ENCODE measurements at regions not wholly inside any gene's neighbourhood (a gene's known extent, or its start where the extent isn't known, plus 50 kb on each side); places are given as distances from the start of the nearest gene placed in this dataset.

DNA sequence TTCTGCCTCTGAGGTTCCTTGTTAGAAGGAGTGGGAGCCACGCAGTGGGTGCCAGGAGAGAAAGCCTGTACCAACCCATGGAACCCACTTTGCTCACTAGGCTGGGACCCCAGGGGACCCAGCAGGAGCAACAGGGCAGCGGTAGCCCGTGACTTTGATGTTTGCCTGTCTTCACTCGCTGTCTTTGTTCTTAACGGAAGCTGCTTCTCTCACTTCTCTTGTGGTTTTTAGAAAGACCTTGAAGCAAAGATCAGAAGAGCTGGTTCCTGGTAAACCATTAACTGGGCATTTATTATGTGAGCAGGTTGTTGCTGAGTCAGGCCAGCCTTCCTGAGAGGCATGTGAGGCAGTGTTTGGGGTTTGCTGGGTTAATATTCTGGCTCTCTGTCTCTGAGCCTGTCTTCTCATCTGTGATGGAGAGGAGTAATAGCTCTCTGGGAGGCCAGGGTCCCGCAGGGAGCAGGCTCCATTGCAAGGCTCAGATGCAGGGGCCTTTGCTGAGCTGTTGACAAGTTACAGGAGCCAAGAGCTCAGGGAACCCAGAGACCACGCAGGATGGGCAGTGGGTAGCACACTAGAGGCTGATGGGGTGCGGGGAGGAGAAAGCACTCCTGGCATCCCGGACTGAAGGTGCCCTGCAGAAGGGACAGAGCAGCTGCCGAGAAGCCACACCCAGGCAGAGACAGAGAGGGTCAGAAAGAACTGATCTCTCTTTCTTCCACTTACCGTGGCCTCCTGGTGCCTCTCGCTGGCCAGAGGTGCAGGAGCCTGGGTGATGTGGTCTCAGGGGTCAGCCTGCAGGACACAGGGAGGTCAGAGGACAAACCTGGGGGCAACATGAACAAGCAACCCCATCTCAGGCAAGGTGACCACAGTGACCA is 367.5 kb upstream of the C1orf174 start:
- H3K4me1 ChIP-seq (replicated peaks in 1 of 2) = peaks cover 0 to 32% of the 10 kb centered on the region in 2 donors
- 0 to 47% (median 28%) methylated on average over 1 to 11 of the region's 12 CpGs; no CpG with 5 or more reads in 1 of the 10 experiments for WGBS, 10 experiments
- H3K4me3 ChIP-seq = no peak overlapping the region
- H3K27ac ChIP-seq = no peak overlapping the region
- in situ Hi-C loops (cut with MboI; ENCODE audit: low pct_unique_long_range_greater_than_20kb in 2 of 9, low sequenced_read_pairs in 9 of 9, unreplicated experiment in 9 of 9) = no loop called here
- no peak for ATAC-seq (replicated peaks in 6 of 8)

DNA sequence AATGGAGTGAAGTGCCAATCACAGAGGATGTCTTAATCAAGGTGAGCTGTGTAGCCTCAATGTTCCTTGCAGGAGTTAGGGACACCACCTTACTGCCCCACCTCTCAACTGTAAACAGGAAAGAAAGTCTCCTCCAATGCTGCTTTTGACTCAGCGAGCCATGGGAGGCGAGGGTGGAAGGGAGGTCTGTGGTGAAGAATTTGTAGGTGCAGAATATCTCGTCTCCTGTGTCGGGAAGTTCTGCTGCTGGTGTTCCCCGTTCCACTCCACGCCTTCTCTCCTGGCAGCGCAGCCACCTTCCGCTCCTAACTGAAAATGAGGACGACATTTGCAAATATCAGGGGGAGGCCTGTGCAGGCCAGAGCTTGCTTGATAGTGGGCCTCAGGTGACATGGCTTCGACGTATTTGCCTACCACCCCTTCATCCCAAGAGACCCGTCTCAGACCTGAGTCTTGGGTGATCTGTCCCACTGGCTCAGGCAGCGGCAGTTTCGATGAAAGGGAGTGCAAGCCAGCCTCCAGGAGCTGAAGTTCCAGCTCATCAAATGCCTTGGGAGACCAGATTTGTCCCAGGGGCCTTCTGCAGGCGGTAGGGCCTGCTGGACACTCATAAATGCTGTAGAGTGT is 368.3 kb upstream of the C1orf174 start:
- peak in 1 of 8 experiments; percentile 26 for ATAC-seq (replicated peaks in 6 of 8)
- WGBS, 10 experiments = 20 to 100% (median 72%) methylated on average over 1 to 14 of the region's 15 CpGs; no CpG with 5 or more reads in 3 of the 10 experiments
- peaks cover 0 to 32% of the 10 kb centered on the region in 2 donors for H3K4me1 ChIP-seq (replicated peaks in 1 of 2)
- H3K27ac ChIP-seq = peak overlapping the region in 1 of 2 donors; percentile 71
- H3K4me3 ChIP-seq = no peak overlapping the region
- in situ Hi-C loops (cut with MboI; ENCODE audit: low pct_unique_long_range_greater_than_20kb in 2 of 9, low sequenced_read_pairs in 9 of 9, unreplicated experiment in 9 of 9) = no loop called here

DNA sequence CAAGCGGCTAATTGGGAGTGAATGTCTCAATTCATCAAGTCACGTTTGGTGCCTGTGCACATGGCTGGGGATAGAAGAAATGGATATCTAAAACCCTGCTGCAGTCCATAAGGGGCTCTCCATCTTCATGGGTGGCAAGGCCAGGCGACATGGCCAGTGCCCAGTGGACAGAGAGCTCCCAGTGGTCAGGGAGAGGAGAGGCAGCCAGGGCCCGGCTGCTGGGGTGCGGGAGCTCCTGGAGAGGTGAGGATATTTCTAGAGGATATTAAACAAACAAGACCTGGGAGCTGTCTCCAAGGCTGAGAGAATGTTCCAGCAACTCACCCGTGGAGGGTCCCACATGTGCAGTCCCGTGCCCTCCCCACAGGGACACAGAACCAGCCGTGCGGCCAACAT is 368.8 kb upstream of the C1orf174 start:
- in situ Hi-C loops (cut with MboI; ENCODE audit: low pct_unique_long_range_greater_than_20kb in 2 of 9, low sequenced_read_pairs in 9 of 9, unreplicated experiment in 9 of 9) = no loop called here
- ATAC-seq (replicated peaks in 6 of 8) = peak in 2 of 8 experiments; percentile 48 to 54
- H3K4me1 ChIP-seq (replicated peaks in 1 of 2) = peaks cover 0 to 32% of the 10 kb centered on the region in 2 donors
- WGBS, 10 experiments = 15 to 75% (median 42%) methylated on average over 2 to 9 of the region's 9 CpGs; no CpG with 5 or more reads in 4 of the 10 experiments
- no peak overlapping the region for H3K4me3 ChIP-seq
- peak overlapping the region in 1 of 2 donors; percentile 71 for H3K27ac ChIP-seq

DNA sequence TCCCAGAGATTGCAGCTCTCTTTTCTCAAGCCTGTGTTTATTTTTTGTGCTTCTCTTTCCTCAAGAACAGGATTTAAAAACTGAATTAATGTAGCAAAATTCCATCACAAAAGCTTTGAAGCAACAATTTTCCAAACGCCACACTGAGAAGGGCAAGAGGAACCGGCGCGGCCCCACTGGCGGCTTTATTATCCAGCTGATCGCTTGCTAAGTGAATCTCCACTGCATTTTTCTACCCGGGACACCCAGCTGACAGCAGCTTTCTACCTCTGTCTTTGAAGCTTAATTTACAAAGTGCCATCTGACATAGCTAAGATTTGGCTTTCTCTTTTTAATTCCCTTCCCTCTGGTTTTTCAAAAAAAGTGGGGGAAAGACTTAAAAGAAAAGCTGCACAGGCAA is 369.3 kb upstream of the C1orf174 start:
- ATAC-seq (replicated peaks in 6 of 8) = peak in 1 of 8 experiments; percentile 29
- in situ Hi-C loops (cut with MboI; ENCODE audit: low pct_unique_long_range_greater_than_20kb in 2 of 9, low sequenced_read_pairs in 9 of 9, unreplicated experiment in 9 of 9) = no loop called here
- WGBS, 10 experiments = 9 to 77% (median 34%) methylated on average over 2 to 7 of the region's 7 CpGs; no CpG with 5 or more reads in 1 of the 10 experiments
- H3K4me3 ChIP-seq = no peak overlapping the region
- H3K27ac ChIP-seq = peak overlapping the region in 1 of 2 donors; percentile 71
- H3K4me1 ChIP-seq (replicated peaks in 1 of 2) = peaks cover 0 to 32% of the 10 kb centered on the region in 2 donors

DNA sequence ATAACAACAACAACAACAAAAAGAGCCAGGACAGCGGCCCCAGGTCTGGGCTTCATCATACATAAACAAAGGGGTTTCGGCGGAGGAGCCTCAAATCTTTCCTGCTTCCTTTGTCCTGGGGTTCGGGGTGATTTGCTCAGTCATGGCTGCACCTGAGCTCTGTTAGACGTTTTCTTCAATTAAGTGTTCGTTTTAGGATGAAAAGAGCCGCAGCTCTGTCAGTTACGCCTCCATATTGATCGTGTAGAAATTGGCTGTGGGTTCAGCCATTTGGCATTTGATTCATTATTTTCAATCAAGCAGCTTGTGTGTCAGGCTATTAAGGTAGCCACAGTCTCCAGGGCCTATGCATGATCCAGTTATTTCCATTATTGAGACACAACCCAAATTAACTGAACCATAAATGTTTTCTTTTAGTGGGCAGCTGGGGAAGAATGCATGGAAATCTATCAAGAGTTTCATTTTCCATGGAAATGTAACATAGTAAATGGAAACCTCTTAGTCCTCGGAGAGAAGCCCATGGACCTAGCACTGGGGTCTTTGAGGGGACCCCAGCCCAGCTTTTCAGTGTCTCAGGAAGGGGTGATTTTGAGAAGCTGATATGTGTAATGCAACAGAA is 370.0 kb upstream of the C1orf174 start:
- 22 to 80% (median 47%) methylated on average over 1 to 10 of the region's 10 CpGs; no CpG with 5 or more reads in 1 of the 10 experiments for WGBS, 10 experiments
- in situ Hi-C loops (cut with MboI; ENCODE audit: low pct_unique_long_range_greater_than_20kb in 2 of 9, low sequenced_read_pairs in 9 of 9, unreplicated experiment in 9 of 9) = no loop called here
- Histone ChIP-seq H3K27ac (peak overlapping the region in 1 of 2 donors; percentile 71), H3K4me1 (replicated peaks in 1 of 2) (peaks cover 0 to 32% of the 10 kb centered on the region in 2 donors), H3K4me3 (no peak overlapping the region)
- peak in 3 of 8 experiments; percentile 27 to 50 (median 49) for ATAC-seq (replicated peaks in 6 of 8)

DNA sequence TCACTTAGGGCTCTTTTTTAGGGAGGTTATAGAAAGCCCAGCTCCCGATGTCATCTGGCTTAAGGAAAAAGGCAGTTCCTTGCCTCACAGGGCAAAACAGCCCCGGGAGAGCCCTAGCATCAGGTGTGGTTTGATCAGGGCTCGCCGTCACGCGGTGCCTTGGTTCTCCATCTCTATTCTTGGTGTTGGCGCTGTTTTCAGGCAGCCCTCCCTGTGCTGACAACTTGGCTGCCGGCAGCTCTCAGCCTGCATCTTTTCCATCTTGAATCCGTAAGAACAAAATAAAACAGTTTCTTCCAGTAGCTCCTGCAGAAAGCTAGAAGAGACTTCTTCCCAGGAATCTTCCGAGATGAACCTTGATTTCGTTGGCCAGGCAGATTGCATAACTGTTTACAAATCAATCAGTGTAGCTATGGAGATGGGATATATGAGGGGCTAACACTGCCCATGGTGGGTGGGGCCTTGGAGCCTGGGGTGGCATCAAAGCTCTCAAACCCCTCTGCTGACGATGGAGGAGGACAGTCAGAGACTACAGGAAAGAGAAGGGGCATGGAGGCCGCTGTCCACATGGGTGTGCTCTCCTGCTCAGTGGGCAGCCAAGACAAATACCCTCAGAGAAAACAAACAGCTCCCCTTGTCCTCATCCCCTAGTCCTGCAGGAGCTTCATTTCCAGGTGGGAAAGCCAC is 370.7 kb upstream of the C1orf174 start:
- no peak for ATAC-seq (replicated peaks in 6 of 8)
- Histone ChIP-seq H3K27ac (peak overlapping the region in 1 of 2 donors; percentile 33), H3K4me1 (replicated peaks in 1 of 2) (peaks cover 0 to 32% of the 10 kb centered on the region in 2 donors), H3K4me3 (no peak overlapping the region)
- in situ Hi-C loops (cut with MboI; ENCODE audit: low pct_unique_long_range_greater_than_20kb in 2 of 9, low sequenced_read_pairs in 9 of 9, unreplicated experiment in 9 of 9) = no loop called here
- WGBS, 10 experiments = 19 to 100% (median 72%) methylated on average over 1 to 13 of the region's 13 CpGs; no CpG with 5 or more reads in 2 of the 10 experiments

DNA sequence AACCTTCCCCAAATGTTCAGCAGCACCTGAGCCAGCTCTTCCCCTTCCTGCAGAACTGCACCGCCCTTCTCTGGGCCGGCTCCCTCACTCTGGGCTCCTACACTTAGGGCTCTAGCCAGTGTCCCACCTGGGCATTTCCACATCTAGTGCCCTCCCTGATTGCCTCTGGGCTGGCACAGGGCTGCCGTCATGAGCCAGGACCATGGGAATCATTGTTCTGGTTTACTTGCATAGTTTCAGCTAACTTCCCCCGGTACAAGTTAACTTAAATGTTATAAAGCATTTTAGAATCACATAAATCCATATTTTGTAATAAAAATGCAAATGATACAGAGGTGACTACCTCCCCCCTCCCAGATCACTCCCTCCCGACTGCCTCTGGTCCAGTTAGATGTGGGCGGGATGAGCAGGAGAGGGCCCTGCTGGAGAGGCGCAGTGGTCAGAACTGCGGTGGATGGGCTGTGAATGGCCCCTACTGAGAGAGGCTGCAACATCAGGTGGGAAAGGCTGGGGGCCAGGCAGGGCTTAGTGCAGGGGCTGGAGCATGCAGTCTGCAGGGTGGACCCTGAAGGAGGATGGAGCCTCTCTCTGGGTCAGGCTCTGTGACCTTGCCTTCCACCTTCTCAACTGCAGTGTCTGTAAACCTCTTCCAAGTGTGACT is 371.4 kb upstream of the C1orf174 start:
- H3K4me3 ChIP-seq = no peak overlapping the region
- in situ Hi-C loops (cut with MboI; ENCODE audit: low pct_unique_long_range_greater_than_20kb in 2 of 9, low sequenced_read_pairs in 9 of 9, unreplicated experiment in 9 of 9) = no loop called here
- no peak for ATAC-seq (replicated peaks in 6 of 8)
- H3K27ac ChIP-seq = no peak overlapping the region
- H3K4me1 ChIP-seq (replicated peaks in 1 of 2) = peaks cover 0 to 32% of the 10 kb centered on the region in 2 donors
- WGBS, 10 experiments = 33 to 100% (median 87%) methylated on average over 1 to 7 of the region's 8 CpGs; no CpG with 5 or more reads in 3 of the 10 experiments

DNA sequence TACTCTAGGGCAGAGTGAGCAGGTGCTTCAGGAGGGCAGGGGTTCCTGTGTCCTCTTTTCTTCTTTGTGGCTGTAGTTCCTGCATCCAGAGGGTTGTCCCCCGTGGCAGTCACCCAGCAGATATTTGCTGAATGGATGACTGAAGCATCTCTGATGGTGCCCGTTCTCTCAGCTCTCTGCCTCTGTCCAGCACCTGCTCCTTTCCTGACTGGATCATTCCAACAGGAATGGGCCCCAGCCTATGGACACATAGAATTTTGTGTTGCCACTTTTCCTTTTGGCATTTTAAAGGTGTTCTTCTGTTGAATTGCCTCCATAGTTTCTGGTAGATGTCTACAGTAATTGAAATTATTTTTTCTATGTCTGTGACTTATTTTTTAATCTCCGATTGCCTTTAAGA is 372.5 kb upstream of the C1orf174 start:
- Histone ChIP-seq H3K4me1 (replicated peaks in 1 of 2) (peaks cover 0 to 32% of the 10 kb centered on the region in 2 donors), H3K4me3 (no peak overlapping the region), H3K27ac (no peak overlapping the region)
- in situ Hi-C loops (cut with MboI; ENCODE audit: low pct_unique_long_range_greater_than_20kb in 2 of 9, low sequenced_read_pairs in 9 of 9, unreplicated experiment in 9 of 9) = no loop called here
- WGBS, 10 experiments = 0 to 100% (median 66%) methylated on average over 1 to 3 of the region's 3 CpGs
- ATAC-seq (replicated peaks in 6 of 8) = no peak

DNA sequence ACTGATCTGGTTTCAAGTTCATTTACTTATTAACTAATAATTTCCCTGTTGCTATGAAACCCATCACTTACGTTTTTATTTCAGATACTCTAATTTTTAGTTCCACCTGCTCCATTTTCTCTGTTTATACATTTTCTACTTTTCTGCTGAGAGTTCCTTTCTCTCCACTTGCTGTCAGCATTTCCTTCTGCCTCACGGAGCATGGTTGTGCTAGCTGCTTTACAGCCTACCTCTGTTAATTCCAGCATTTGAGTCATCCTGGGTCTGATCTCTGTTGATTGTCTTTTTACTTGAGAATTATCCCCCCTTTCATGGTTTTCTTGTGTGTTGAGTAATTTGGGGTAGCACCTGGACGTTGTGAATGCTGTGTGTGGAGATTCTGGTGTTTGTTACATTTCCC is 373.2 kb upstream of the C1orf174 start:
- no peak overlapping the region for H3K4me3 ChIP-seq
- in situ Hi-C loops (cut with MboI; ENCODE audit: low pct_unique_long_range_greater_than_20kb in 2 of 9, low sequenced_read_pairs in 9 of 9, unreplicated experiment in 9 of 9) = no loop called here
- WGBS, 10 experiments = 2 to 56% (median 31%) methylated on average over 3 of the region's 3 CpGs
- H3K4me1 ChIP-seq (replicated peaks in 1 of 2) = peaks cover 0 to 28% of the 10 kb centered on the region in 2 donors
- H3K27ac ChIP-seq = no peak overlapping the region
- no peak for ATAC-seq (replicated peaks in 6 of 8)

DNA sequence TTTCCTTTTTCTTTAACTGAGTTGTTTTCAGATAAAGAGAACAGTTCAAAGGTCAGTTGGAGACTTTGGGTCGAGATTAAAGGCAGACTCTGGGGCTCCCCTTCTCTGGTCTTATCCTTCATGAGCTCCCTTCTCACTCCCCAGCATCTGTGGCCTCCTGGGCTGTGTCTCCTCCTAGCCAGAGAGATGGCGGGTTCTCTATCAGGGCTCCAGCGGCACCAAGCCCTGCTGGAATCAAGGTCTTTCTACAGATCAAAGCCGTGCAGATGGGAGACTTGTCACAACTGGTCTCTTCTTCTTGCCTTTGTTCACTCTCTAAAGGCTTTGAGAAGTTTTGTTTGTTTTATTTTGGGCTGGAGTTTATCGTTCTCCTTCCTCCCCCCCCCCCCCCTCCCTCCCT is 373.7 kb upstream of the C1orf174 start:
- H3K4me1 ChIP-seq (replicated peaks in 1 of 2) = peaks cover 0 to 23% of the 10 kb centered on the region in 2 donors
- in situ Hi-C loops (cut with MboI; ENCODE audit: low pct_unique_long_range_greater_than_20kb in 2 of 9, low sequenced_read_pairs in 9 of 9, unreplicated experiment in 9 of 9) = no loop called here
- WGBS, 10 experiments = 0 to 38% (median 0%) methylated on average over 1 to 4 of the region's 5 CpGs; no CpG with 5 or more reads in 5 of the 10 experiments
- no peak for ATAC-seq (replicated peaks in 6 of 8)
- H3K27ac ChIP-seq = no peak overlapping the region
- no peak overlapping the region for H3K4me3 ChIP-seq

DNA sequence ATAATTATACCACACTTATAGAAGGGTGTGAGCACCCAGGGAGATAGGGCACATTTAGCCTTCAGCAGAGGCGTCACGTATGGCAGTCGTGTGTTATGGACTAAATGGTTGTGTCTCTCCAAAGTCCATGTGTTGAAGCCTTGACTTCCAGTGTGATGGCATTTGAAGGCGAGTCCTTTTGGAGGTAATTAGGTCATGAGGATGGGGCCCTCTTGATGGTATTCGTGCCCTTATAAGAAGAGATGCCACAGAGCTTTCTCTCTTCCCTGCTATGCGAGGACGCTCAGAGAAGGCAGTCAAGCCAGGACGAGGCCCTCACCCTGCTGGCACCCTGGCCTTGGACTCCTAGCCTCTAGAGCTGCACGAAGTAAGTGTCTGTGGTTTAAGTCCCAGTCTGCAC is 375.0 kb upstream of the C1orf174 start:
- 30 to 92% (median 61%) methylated on average over 1 to 9 of the region's 9 CpGs; no CpG with 5 or more reads in 2 of the 10 experiments for WGBS, 10 experiments
- Histone ChIP-seq H3K4me3 (no peak overlapping the region), H3K27ac (no peak overlapping the region), H3K4me1 (replicated peaks in 1 of 2) (peaks cover 0 to 9% of the 10 kb centered on the region in 2 donors)
- in situ Hi-C loops (cut with MboI; ENCODE audit: low pct_unique_long_range_greater_than_20kb in 2 of 9, low sequenced_read_pairs in 9 of 9, unreplicated experiment in 9 of 9) = loop anchor here in 1 of 9 experiments (25.0 kb wide), 1 partner anchor 112 kb away; no protein-coding TSS in a partner anchor
- no peak for ATAC-seq (replicated peaks in 6 of 8)

DNA sequence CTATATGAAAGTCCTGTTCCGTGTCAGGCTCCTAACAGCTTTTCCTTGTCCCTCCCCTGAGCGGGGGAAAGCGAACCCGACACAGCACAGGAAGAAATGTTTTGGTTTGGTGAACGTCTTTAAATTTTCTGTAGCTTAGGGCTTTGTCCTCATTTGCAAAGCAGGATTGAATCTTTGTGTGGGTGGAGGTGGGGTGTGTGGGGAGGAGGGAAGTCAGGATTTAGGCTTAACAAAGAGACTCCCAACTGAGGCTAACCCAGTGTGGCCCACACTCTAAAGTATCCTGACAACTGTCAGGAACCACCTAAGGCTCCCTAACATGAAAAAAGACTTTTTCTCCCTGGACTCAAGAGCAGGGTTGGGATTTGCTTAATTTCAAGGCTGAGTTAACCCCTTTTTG is 376.2 kb upstream of the C1orf174 start:
- Histone ChIP-seq H3K4me1 (replicated peaks in 1 of 2) (no peaks in the 10 kb centered on the region), H3K4me3 (no peak overlapping the region), H3K27ac (no peak overlapping the region)
- 0 to 80% (median 65%) methylated on average over 1 to 5 of the region's 5 CpGs; no CpG with 5 or more reads in 4 of the 10 experiments for WGBS, 10 experiments
- no peak for ATAC-seq (replicated peaks in 6 of 8)
- in situ Hi-C loops (cut with MboI; ENCODE audit: low pct_unique_long_range_greater_than_20kb in 2 of 9, low sequenced_read_pairs in 9 of 9, unreplicated experiment in 9 of 9) = loop anchor here in 1 of 9 experiments (25.0 kb wide), 1 partner anchor 111 kb away; no protein-coding TSS in a partner anchor

Measured in motor neuron (in vitro differentiated cells).